Effector CD4-positive, alpha-beta T cell (primary cell): ENCODE measurements at regions not wholly inside any gene's neighbourhood (a gene's known extent, or its start where the extent isn't known, plus 50 kb on each side); places are given as distances from the start of the nearest gene placed in this dataset.

Experiments used
- DNase-seq: peaks from one replicate; pipeline ENCODE4 v3.0.0-alpha.2; 2020

GRCh38 chr2:43105586-43106558 is 120.5 kb downstream of the ZFP36L2 start:
- no peak for DNase-seq

GRCh38 chr2:43104763-43105162 is 121.6 kb downstream of the ZFP36L2 start:
- DNase-seq, result no peak

GRCh38 chr2:43104106-43104505 is 122.3 kb downstream of the ZFP36L2 start:
- no peak for DNase-seq

- DNase-seq, result no peak
These were observed 123.4 kb downstream of the ZFP36L2 start for GRCh38 chr2:43103093-43103404.

GRCh38 chr2:43102366-43103092 is 123.9 kb downstream of the ZFP36L2 start:
- DNase-seq, result no peak

- no peak for DNase-seq
These were observed 124.7 kb downstream of the ZFP36L2 start for GRCh38 chr2:43101751-43102150.

GRCh38 chr2:43100883-43101662 is 125.3 kb downstream of the ZFP36L2 start:
- DNase-seq, result no peak

GRCh38 chr2:43100362-43100882 is 126.0 kb downstream of the ZFP36L2 start:
- DNase-seq, result no peak

GRCh38 chr2:43099797-43100196 is 126.6 kb downstream of the ZFP36L2 start:
- no peak for DNase-seq

- DNase-seq, result no peak
These were observed 127.9 kb downstream of the ZFP36L2 start for GRCh38 chr2:43098539-43098938.

GRCh38 chr2:43097644-43098408 is 128.6 kb downstream of the ZFP36L2 start:
- no peak for DNase-seq

- DNase-seq, result no peak
These were observed 130.7 kb downstream of the ZFP36L2 start for GRCh38 chr2:43095533-43096295.

GRCh38 chr2:43092520-43093179 is 133.8 kb downstream of the ZFP36L2 start:
- no peak for DNase-seq

- DNase-seq, result no peak
These were observed 136.1 kb downstream of the ZFP36L2 start for GRCh38 chr2:43090317-43090716.

GRCh38 chr2:43088143-43089073 is 138.0 kb downstream of the ZFP36L2 start:
- DNase-seq, result no peak

GRCh38 chr2:43087413-43087812 is 139.0 kb downstream of the ZFP36L2 start:
- no peak for DNase-seq

- DNase-seq, result no peak
These were observed 139.8 kb downstream of the ZFP36L2 start for GRCh38 chr2:43086451-43087221.

- DNase-seq, result no peak
These were observed 140.5 kb downstream of the ZFP36L2 start for GRCh38 chr2:43085929-43086328.

GRCh38 chr2:43085505-43085904 is 140.9 kb downstream of the ZFP36L2 start:
- DNase-seq, result no peak
